ENCODE measurements at regions not wholly inside any gene's neighbourhood (a gene's known extent, or its start where the extent isn't known, plus 50 kb on each side); places are given as distances from the start of the nearest gene placed in this dataset.
A peak's percentile ranks its signal among the peaks of the same experiment; 100 is the strongest.

DNA sequence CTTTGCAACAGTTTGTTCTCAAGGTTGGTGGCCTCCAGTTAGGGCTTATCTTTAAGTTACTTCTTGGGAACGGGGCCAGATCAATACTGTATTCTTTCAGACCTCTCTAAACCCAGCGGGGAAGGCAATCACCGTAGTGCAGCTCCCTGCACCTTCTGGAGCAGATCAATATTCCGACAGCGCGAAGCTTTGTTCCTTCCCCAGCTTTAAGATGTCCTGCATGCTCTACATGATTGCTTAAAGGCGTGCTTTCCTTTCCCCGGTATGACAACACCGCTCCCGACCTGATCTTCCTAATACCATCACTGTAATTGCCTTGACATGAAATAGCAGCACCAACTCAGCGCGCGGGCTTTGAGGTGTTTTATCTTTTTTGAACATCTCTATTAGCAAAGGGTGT, 755.2 kb downstream of the NR2F2 start:
- TF ChIP-seq, protein P1, sequence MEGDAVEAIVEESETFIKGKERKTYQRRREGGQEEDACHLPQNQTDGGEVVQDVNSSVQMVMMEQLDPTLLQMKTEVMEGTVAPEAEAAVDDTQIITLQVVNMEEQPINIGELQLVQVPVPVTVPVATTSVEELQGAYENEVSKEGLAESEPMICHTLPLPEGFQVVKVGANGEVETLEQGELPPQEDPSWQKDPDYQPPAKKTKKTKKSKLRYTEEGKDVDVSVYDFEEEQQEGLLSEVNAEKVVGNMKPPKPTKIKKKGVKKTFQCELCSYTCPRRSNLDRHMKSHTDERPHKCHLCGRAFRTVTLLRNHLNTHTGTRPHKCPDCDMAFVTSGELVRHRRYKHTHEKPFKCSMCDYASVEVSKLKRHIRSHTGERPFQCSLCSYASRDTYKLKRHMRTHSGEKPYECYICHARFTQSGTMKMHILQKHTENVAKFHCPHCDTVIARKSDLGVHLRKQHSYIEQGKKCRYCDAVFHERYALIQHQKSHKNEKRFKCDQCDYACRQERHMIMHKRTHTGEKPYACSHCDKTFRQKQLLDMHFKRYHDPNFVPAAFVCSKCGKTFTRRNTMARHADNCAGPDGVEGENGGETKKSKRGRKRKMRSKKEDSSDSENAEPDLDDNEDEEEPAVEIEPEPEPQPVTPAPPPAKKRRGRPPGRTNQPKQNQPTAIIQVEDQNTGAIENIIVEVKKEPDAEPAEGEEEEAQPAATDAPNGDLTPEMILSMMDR (conservative IDR thresholded peaks at IDR 0.05; ENCODE audit: low read depth, low read length), result no peak
- no peak for DNase-seq (ENCODE audit: low read depth)
- H3K4me3 ChIP-seq (ENCODE audit: low read depth, low read length), result no peak overlapping the region

DNA sequence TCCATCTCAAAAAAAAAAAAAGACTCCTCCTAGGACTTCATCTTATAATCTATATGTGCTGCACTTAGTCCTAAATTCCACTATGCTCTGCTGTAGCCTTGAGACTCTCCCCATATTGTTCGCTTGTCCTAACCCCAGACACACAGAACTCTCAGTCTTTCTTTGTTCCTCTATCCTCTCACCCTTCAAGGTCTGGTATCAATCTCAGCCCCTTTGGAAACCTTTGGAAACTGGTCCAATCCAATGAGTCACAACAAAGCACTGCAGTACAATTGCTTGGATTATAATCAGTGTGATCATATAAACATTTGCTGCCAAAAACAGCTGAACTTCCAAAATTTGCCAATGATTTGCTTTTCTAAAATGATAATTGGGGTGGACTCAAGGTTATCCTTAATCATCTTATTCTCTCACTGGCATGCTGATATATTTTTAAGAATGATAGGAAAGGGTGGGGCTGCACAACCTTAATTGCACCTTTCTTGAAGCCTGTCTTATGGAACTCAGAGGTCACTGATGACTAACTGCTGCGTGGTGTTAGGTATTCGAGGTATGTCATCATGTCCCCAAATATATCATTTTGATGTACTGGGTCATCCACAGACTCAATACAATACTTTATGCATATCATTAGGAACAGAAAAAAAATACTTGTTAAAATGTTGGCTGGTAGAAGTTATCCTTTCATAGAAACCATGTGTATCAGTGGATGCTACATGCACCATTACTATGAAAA, 756.7 kb downstream of the NR2F2 start:
- TF ChIP-seq, protein P1 (conservative IDR thresholded peaks at IDR 0.05; ENCODE audit: low read depth, low read length), result no peak
- DNase-seq (ENCODE audit: low read depth), result peak; percentile 8
- H3K4me3 ChIP-seq (ENCODE audit: low read depth, low read length), result no peak overlapping the region

DNA sequence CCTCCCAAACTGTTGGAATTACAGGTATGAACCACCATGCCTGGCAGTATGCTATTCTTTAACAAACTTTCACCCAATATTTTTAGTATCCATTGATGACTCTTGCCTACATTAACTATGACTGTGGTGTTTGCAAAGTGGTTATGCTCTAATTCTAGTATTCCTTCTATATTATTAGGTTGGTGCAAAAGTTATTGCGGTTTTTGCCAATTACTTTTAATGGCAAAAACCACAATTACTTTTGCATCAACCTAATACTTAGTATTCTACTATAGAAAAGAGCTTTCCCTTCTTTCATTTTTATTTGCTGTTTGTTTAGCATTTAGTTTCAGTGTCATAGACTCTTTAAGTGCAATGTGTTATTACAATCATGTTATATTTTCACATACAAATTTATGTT, 760.6 kb downstream of the NR2F2 start:
- no peak for DNase-seq (ENCODE audit: low read depth)
- TF ChIP-seq, protein P1 (conservative IDR thresholded peaks at IDR 0.05; ENCODE audit: low read depth, low read length), result no peak
- no peak overlapping the region for H3K4me3 ChIP-seq (ENCODE audit: low read depth, low read length)

DNA sequence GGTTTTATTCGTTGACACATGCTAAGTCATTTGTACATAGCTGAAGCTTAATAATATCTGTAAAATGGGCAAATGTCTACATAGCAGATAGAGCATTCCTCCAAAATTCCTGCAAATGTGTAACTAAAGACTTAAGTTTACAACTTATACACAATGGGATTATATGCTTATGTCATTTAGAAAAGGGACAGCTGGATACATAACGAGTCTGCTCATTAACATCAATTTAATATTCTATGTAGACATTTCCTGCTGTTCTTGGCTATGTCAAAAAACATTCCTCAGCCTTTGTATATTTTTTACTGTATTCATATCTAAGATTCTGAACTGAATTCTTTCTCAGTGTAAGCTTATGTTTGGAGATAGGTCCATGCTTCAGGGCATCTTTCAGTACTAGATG, 762.2 kb downstream of the NR2F2 start:
- TF ChIP-seq, protein P1 (conservative IDR thresholded peaks at IDR 0.05; ENCODE audit: low read depth, low read length), result no peak
- H3K4me3 ChIP-seq (ENCODE audit: low read depth, low read length), result no peak overlapping the region
- DNase-seq (ENCODE audit: low read depth), result no peak

DNA sequence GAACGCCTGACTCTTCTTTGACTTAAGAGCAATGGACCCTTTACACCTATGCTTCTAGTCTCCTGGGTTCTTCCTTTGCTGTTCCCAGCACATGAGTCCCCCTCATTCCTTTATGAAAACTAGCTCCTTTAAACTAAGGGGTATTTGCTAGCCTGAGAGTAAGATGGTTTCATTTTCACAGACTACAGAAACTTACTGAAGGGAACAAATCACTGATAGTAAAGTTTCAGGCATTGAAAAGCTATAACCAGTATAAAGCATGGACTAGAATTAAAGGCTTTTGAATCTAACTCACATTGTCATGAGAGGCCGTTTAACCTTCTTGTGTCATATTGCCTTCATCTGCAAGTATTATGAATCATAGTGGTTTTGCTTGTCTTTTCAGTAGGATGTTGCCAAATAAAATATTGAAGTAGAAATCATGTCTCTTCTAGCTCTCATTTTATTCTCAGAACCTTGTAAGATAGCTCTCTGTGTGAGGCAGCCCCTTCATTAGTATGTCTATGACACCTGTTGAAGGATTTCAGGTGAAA, 765.9 kb downstream of the NR2F2 start:
- DNase-seq (ENCODE audit: low read depth), result peak; percentile 58
- TF ChIP-seq, protein P1 (conservative IDR thresholded peaks at IDR 0.05; ENCODE audit: low read depth, low read length), result no peak
- no peak overlapping the region for H3K4me3 ChIP-seq (ENCODE audit: low read depth, low read length)

DNA sequence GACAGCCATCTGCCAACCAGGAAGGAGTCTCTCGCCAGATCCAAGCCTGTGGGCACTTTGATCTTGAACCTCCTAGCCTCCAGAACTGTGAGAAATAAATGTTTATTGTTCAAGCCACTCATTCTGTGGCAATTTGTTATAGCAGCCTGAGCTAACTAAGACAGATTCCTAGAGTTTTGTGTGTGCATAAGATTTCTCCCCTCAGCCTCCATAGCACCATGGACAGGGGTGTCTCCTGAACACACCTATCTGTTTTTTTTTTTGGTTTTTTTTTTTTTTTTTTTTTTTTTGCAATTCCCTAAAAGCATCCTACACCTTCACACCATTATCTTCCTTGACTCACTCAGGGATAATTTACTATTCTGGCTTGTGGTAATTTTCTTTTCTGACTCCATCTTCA, 768.5 kb downstream of the NR2F2 start:
- H3K4me3 ChIP-seq (ENCODE audit: low read depth, low read length), result no peak overlapping the region
- no peak for DNase-seq (ENCODE audit: low read depth)
- TF ChIP-seq, protein P1 (conservative IDR thresholded peaks at IDR 0.05; ENCODE audit: low read depth, low read length), result no peak

DNA sequence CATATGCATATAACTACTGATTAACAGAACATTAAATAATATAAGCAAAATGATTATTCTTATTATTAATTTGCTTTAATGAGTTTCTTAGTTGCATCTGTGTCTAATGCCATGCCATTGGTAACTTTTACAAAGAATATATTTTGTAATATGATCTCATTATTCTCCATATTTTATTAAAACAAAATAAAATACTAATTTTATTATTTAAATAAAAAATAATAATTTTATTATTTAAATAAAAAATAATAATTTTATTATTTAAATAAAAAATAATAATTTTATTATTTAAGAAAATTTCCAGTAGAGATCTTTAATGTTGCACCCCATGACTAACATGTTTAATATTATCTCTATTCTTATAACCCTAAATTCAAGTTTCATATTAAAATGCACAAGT, 771.1 kb downstream of the NR2F2 start:
- DNase-seq (ENCODE audit: low read depth), result no peak
- no peak overlapping the region for H3K4me3 ChIP-seq (ENCODE audit: low read depth, low read length)
- TF ChIP-seq, protein P1 (conservative IDR thresholded peaks at IDR 0.05; ENCODE audit: low read depth, low read length), result no peak
